ENCODE measurements at regions not wholly inside any gene's neighbourhood (a gene's known extent, or its start where the extent isn't known, plus 50 kb on each side); places are given as distances from the start of the nearest gene placed in this dataset.
A peak's percentile ranks its signal among the peaks of the same experiment; 100 is the strongest.

- H3K4me1 ChIP-seq, result no peaks in the 10 kb centered on the region
- ATAC-seq (no peak), DNase-seq (no peak)
- peaks cover 0 to 18% (median 0%) of the 10 kb centered on the region in 9 donors for H3K27me3 ChIP-seq
- TF ChIP-seq CTCF (IDR thresholded peaks at IDR 0.05) (no peak), POLR2A (IDR thresholded peaks at IDR 0.05) (no peak)
- H3K4me3 ChIP-seq, result no peak overlapping the region
- H3K9me3 ChIP-seq, result peaks cover 0 to 10% (median 0%) of the 10 kb centered on the region in 12 donors
- intact Hi-C loops (cut with DNase I), result no loop called here
- H3K36me3 ChIP-seq, result no peaks in the 10 kb centered on the region
- 73 to 80% (median 77%) methylated on average over 5 of the region's 5 CpGs for whole genome bisulfite sequencing, 4 donors
- no peak overlapping the region for H3K27ac ChIP-seq
Observed at GRCh38 chr12:131208425-131208824, 254.7 kb downstream of the ADGRD1 start.

- intact Hi-C loops (cut with DNase I), result no loop called here
Observed at GRCh38 chr12:131209082-131210070, 255.7 kb downstream of the ADGRD1 start.

GRCh38 chr12:131210506-131211339 is 257.0 kb downstream of the ADGRD1 start:
- Histone ChIP-seq H3K4me1 (no peaks in the 10 kb centered on the region), H3K36me3 (no peaks in the 10 kb centered on the region), H3K9me3 (peaks cover 0 to 14% (median 0%) of the 10 kb centered on the region in 12 donors), H3K27ac (no peak overlapping the region), H3K4me3 (no peak overlapping the region), H3K27me3 (peaks cover 0 to 18% (median 0%) of the 10 kb centered on the region in 9 donors)
- intact Hi-C loops (cut with DNase I), result no loop called here
- ATAC-seq, result no peak
- TF ChIP-seq POLR2A (IDR thresholded peaks at IDR 0.05), result no peak
- TF ChIP-seq CTCF (IDR thresholded peaks at IDR 0.05), result no peak
- DNase-seq, result peak in 1 of 5 donors; percentile 6
- 77 to 81% (median 80%) methylated on average over 12 to 13 of the region's 13 CpGs for WGBS, 4 donors

More at GRCh38 chr12:131209082-131210070, 255.7 kb downstream of the ADGRD1 start:
- ATAC-seq (no peak), DNase-seq (peak in 1 of 5 donors; percentile 7)
- H3K27ac ChIP-seq, result no peak overlapping the region
- peaks cover 0 to 18% (median 0%) of the 10 kb centered on the region in 9 donors for H3K27me3 ChIP-seq
- H3K4me1 ChIP-seq, result no peaks in the 10 kb centered on the region
- no peaks in the 10 kb centered on the region for H3K36me3 ChIP-seq
- 84 to 89% (median 89%) methylated on average over 20 to 21 of the region's 21 CpGs for WGBS, 4 donors
- TF ChIP-seq CTCF (IDR thresholded peaks at IDR 0.05) (no peak), POLR2A (IDR thresholded peaks at IDR 0.05) (no peak)
- no peak overlapping the region for H3K4me3 ChIP-seq
- peaks cover 0 to 14% (median 0%) of the 10 kb centered on the region in 12 donors for H3K9me3 ChIP-seq
